ENCODE measurements at regions not wholly inside any gene's neighbourhood (a gene's known extent, or its start where the extent isn't known, plus 50 kb on each side); places are given as distances from the start of the nearest gene placed in this dataset.

- no peak overlapping the region for H3K9ac ChIP-seq (ENCODE audit: low read depth in 1 of 2, low read length in 2 of 2)
- no peaks in the 10 kb centered on the region for H3K9me3 ChIP-seq (ENCODE audit: control insufficient read depth in 1 of 2, low read length in 2 of 2)
- no peak overlapping the region for H3K27ac ChIP-seq (ENCODE audit: low read depth, low read length)
- no peak overlapping the region for H3K4me3 ChIP-seq (ENCODE audit: low read depth in 1 of 2, low read length in 2 of 2)
- H3K36me3 ChIP-seq (ENCODE audit: control insufficient read depth in 1 of 2, insufficient read depth in 2 of 2, low read length in 2 of 2), result no peaks in the 10 kb centered on the region
- no peaks in the 10 kb centered on the region for H3K27me3 ChIP-seq (ENCODE audit: control insufficient read depth in 1 of 2, insufficient read depth in 2 of 2, low read length in 2 of 2)
- H3K4me1 ChIP-seq (ENCODE audit: control insufficient read depth in 1 of 2, insufficient read depth in 2 of 2, low read length in 2 of 2), result no peaks in the 10 kb centered on the region
Observed at GRCh38 chr10:55441777-55442176, 640.7 kb upstream of the PCDH15 start.

- H3K9ac ChIP-seq (ENCODE audit: low read depth in 1 of 2, low read length in 2 of 2), result no peak overlapping the region
- no peak overlapping the region for H3K27ac ChIP-seq (ENCODE audit: low read depth, low read length)
- H3K4me3 ChIP-seq (ENCODE audit: low read depth in 1 of 2, low read length in 2 of 2), result no peak overlapping the region
- H3K9me3 ChIP-seq (ENCODE audit: control insufficient read depth in 1 of 2, low read length in 2 of 2), result no peaks in the 10 kb centered on the region
- no peaks in the 10 kb centered on the region for H3K4me1 ChIP-seq (ENCODE audit: control insufficient read depth in 1 of 2, insufficient read depth in 2 of 2, low read length in 2 of 2)
- H3K27me3 ChIP-seq (ENCODE audit: control insufficient read depth in 1 of 2, insufficient read depth in 2 of 2, low read length in 2 of 2), result no peaks in the 10 kb centered on the region
- H3K36me3 ChIP-seq (ENCODE audit: control insufficient read depth in 1 of 2, insufficient read depth in 2 of 2, low read length in 2 of 2), result no peaks in the 10 kb centered on the region
Observed at GRCh38 chr10:55426138-55426537, 625.1 kb upstream of the PCDH15 start.

GRCh38 chr10:55410415-55410885 lies 609.4 kb upstream of the PCDH15 start:
- Histone ChIP-seq H3K4me1 (ENCODE audit: control insufficient read depth in 1 of 2, insufficient read depth in 2 of 2, low read length in 2 of 2) (no peaks in the 10 kb centered on the region), H3K36me3 (ENCODE audit: control insufficient read depth in 1 of 2, insufficient read depth in 2 of 2, low read length in 2 of 2) (no peaks in the 10 kb centered on the region), H3K4me3 (ENCODE audit: low read depth in 1 of 2, low read length in 2 of 2) (no peak overlapping the region), H3K27me3 (ENCODE audit: control insufficient read depth in 1 of 2, insufficient read depth in 2 of 2, low read length in 2 of 2) (no peaks in the 10 kb centered on the region), H3K27ac (ENCODE audit: low read depth, low read length) (no peak overlapping the region), H3K9ac (ENCODE audit: low read depth in 1 of 2, low read length in 2 of 2) (no peak overlapping the region), H3K9me3 (ENCODE audit: control insufficient read depth in 1 of 2, low read length in 2 of 2) (no peaks in the 10 kb centered on the region)

GRCh38 chr10:55404094-55404493 lies 603.1 kb upstream of the PCDH15 start:
- H3K36me3 ChIP-seq (ENCODE audit: control insufficient read depth in 1 of 2, insufficient read depth in 2 of 2, low read length in 2 of 2), result no peaks in the 10 kb centered on the region
- no peak overlapping the region for H3K9ac ChIP-seq (ENCODE audit: low read depth in 1 of 2, low read length in 2 of 2)
- H3K4me3 ChIP-seq (ENCODE audit: low read depth in 1 of 2, low read length in 2 of 2), result no peak overlapping the region
- H3K4me1 ChIP-seq (ENCODE audit: control insufficient read depth in 1 of 2, insufficient read depth in 2 of 2, low read length in 2 of 2), result no peaks in the 10 kb centered on the region
- no peaks in the 10 kb centered on the region for H3K9me3 ChIP-seq (ENCODE audit: control insufficient read depth in 1 of 2, low read length in 2 of 2)
- no peak overlapping the region for H3K27ac ChIP-seq (ENCODE audit: low read depth, low read length)
- no peaks in the 10 kb centered on the region for H3K27me3 ChIP-seq (ENCODE audit: control insufficient read depth in 1 of 2, insufficient read depth in 2 of 2, low read length in 2 of 2)

- Histone ChIP-seq H3K27me3 (ENCODE audit: control insufficient read depth in 1 of 2, insufficient read depth in 2 of 2, low read length in 2 of 2) (no peaks in the 10 kb centered on the region), H3K9ac (ENCODE audit: low read depth in 1 of 2, low read length in 2 of 2) (no peak overlapping the region), H3K9me3 (ENCODE audit: control insufficient read depth in 1 of 2, low read length in 2 of 2) (no peaks in the 10 kb centered on the region), H3K4me1 (ENCODE audit: control insufficient read depth in 1 of 2, insufficient read depth in 2 of 2, low read length in 2 of 2) (no peaks in the 10 kb centered on the region), H3K4me3 (ENCODE audit: low read depth in 1 of 2, low read length in 2 of 2) (no peak overlapping the region), H3K36me3 (ENCODE audit: control insufficient read depth in 1 of 2, insufficient read depth in 2 of 2, low read length in 2 of 2) (no peaks in the 10 kb centered on the region), H3K27ac (ENCODE audit: low read depth, low read length) (no peak overlapping the region)
Observed at GRCh38 chr10:55400075-55400849, 599.2 kb upstream of the PCDH15 start.

- H3K36me3 ChIP-seq (ENCODE audit: control insufficient read depth in 1 of 2, insufficient read depth in 2 of 2, low read length in 2 of 2), result no peaks in the 10 kb centered on the region
- no peak overlapping the region for H3K9ac ChIP-seq (ENCODE audit: low read depth in 1 of 2, low read length in 2 of 2)
- no peaks in the 10 kb centered on the region for H3K27me3 ChIP-seq (ENCODE audit: control insufficient read depth in 1 of 2, insufficient read depth in 2 of 2, low read length in 2 of 2)
- no peak overlapping the region for H3K27ac ChIP-seq (ENCODE audit: low read depth, low read length)
- H3K4me1 ChIP-seq (ENCODE audit: control insufficient read depth in 1 of 2, insufficient read depth in 2 of 2, low read length in 2 of 2), result no peaks in the 10 kb centered on the region
- H3K4me3 ChIP-seq (ENCODE audit: low read depth in 1 of 2, low read length in 2 of 2), result no peak overlapping the region
- no peaks in the 10 kb centered on the region for H3K9me3 ChIP-seq (ENCODE audit: control insufficient read depth in 1 of 2, low read length in 2 of 2)
Observed at GRCh38 chr10:55398497-55398882, 597.5 kb upstream of the PCDH15 start.

GRCh38 chr10:55397777-55398496 lies 596.9 kb upstream of the PCDH15 start:
- no peak overlapping the region for H3K9ac ChIP-seq (ENCODE audit: low read depth in 1 of 2, low read length in 2 of 2)
- no peaks in the 10 kb centered on the region for H3K4me1 ChIP-seq (ENCODE audit: control insufficient read depth in 1 of 2, insufficient read depth in 2 of 2, low read length in 2 of 2)
- H3K4me3 ChIP-seq (ENCODE audit: low read depth in 1 of 2, low read length in 2 of 2), result no peak overlapping the region
- no peak overlapping the region for H3K27ac ChIP-seq (ENCODE audit: low read depth, low read length)
- no peaks in the 10 kb centered on the region for H3K36me3 ChIP-seq (ENCODE audit: control insufficient read depth in 1 of 2, insufficient read depth in 2 of 2, low read length in 2 of 2)
- H3K9me3 ChIP-seq (ENCODE audit: control insufficient read depth in 1 of 2, low read length in 2 of 2), result no peaks in the 10 kb centered on the region
- H3K27me3 ChIP-seq (ENCODE audit: control insufficient read depth in 1 of 2, insufficient read depth in 2 of 2, low read length in 2 of 2), result no peaks in the 10 kb centered on the region

- Histone ChIP-seq H3K27me3 (ENCODE audit: control insufficient read depth in 1 of 2, insufficient read depth in 2 of 2, low read length in 2 of 2) (no peaks in the 10 kb centered on the region), H3K9me3 (ENCODE audit: control insufficient read depth in 1 of 2, low read length in 2 of 2) (no peaks in the 10 kb centered on the region), H3K27ac (ENCODE audit: low read depth, low read length) (no peak overlapping the region), H3K4me1 (ENCODE audit: control insufficient read depth in 1 of 2, insufficient read depth in 2 of 2, low read length in 2 of 2) (no peaks in the 10 kb centered on the region), H3K4me3 (ENCODE audit: low read depth in 1 of 2, low read length in 2 of 2) (no peak overlapping the region), H3K36me3 (ENCODE audit: control insufficient read depth in 1 of 2, insufficient read depth in 2 of 2, low read length in 2 of 2) (no peaks in the 10 kb centered on the region), H3K9ac (ENCODE audit: low read depth in 1 of 2, low read length in 2 of 2) (no peak overlapping the region)
Observed at GRCh38 chr10:55378196-55378595, 577.2 kb upstream of the PCDH15 start.

GRCh38 chr10:55374917-55375316 lies 573.9 kb upstream of the PCDH15 start:
- no peak overlapping the region for H3K27ac ChIP-seq (ENCODE audit: low read depth, low read length)
- no peaks in the 10 kb centered on the region for H3K9me3 ChIP-seq (ENCODE audit: control insufficient read depth in 1 of 2, low read length in 2 of 2)
- H3K36me3 ChIP-seq (ENCODE audit: control insufficient read depth in 1 of 2, insufficient read depth in 2 of 2, low read length in 2 of 2), result no peaks in the 10 kb centered on the region
- H3K4me1 ChIP-seq (ENCODE audit: control insufficient read depth in 1 of 2, insufficient read depth in 2 of 2, low read length in 2 of 2), result no peaks in the 10 kb centered on the region
- no peak overlapping the region for H3K9ac ChIP-seq (ENCODE audit: low read depth in 1 of 2, low read length in 2 of 2)
- H3K27me3 ChIP-seq (ENCODE audit: control insufficient read depth in 1 of 2, insufficient read depth in 2 of 2, low read length in 2 of 2), result no peaks in the 10 kb centered on the region
- no peak overlapping the region for H3K4me3 ChIP-seq (ENCODE audit: low read depth in 1 of 2, low read length in 2 of 2)

- H3K4me1 ChIP-seq (ENCODE audit: control insufficient read depth in 1 of 2, insufficient read depth in 2 of 2, low read length in 2 of 2), result no peaks in the 10 kb centered on the region
- no peaks in the 10 kb centered on the region for H3K36me3 ChIP-seq (ENCODE audit: control insufficient read depth in 1 of 2, insufficient read depth in 2 of 2, low read length in 2 of 2)
- no peak overlapping the region for H3K9ac ChIP-seq (ENCODE audit: low read depth in 1 of 2, low read length in 2 of 2)
- H3K27me3 ChIP-seq (ENCODE audit: control insufficient read depth in 1 of 2, insufficient read depth in 2 of 2, low read length in 2 of 2), result no peaks in the 10 kb centered on the region
- no peak overlapping the region for H3K27ac ChIP-seq (ENCODE audit: low read depth, low read length)
- H3K9me3 ChIP-seq (ENCODE audit: control insufficient read depth in 1 of 2, low read length in 2 of 2), result no peaks in the 10 kb centered on the region
- H3K4me3 ChIP-seq (ENCODE audit: low read depth in 1 of 2, low read length in 2 of 2), result no peak overlapping the region
Observed at GRCh38 chr10:55374060-55374459, 573.0 kb upstream of the PCDH15 start.
